GM19099 (cell line): ENCODE measurements at regions not wholly inside any gene's neighbourhood (a gene's known extent, or its start where the extent isn't known, plus 50 kb on each side); places are given as distances from the start of the nearest gene placed in this dataset.

Source experiments
- POLR2A ChIP-seq: IDR thresholded peaks from 3 replicates; pipeline ENCODE4 v1.6.1; 2011; ENCODE audit warnings: low read depth; ENCODE audit not compliant: insufficient read length; ENCODE audit errors: extremely low read depth

DNA sequence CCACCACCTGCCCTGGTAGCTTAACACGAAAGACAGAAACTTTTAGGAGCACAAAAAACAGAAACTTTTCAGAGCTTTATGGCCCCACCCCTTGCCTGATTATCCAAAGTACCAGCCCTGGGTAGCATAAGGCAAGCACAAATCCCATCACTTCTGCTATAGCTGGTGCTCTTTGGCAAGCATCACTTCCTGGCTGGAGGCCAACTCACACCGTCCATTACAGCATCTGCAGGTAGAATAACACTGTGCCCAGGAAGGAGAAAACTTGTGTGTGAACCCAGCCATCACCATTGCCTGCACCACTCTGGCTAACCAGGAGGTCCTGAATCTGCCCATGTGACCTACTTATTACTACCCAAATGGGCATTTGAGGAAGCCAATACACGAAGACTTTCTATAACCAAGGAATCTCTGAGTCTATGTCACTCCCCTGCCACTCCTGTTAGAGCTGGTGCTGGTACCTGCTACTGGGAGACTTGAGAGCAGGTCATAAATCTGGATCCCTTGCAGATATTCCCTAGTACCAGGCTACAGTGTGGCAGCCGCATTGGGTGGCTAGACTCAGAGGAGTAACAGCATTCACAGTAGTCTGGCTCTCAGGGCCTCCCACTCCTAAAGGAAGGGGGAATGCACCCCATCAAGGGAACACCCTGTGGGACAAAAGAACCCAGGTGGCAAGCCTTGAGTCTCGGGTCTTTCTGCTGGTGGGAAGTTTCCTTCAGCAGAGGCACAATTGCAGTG, 73.3 kb upstream of the AKAP13 start:
- no peak for TF ChIP-seq POLR2A

DNA sequence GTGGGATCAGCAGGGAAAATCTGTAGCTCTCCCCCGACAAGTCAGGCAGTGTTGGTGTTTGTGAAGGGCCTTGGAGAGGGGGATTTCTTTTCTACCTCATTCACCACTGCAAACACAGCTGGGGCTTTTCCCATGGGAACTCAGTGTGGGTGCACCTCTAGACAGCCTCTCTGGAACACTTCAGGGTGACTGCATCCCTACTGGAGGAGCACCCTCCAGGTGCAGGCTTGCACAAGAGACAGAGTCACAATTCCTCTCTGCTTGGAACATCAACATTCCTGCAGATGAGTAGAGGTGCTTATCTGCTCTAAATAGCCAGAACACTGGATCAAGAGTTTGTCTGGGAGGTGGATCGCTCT, 72.7 kb upstream of the AKAP13 start:
- TF ChIP-seq POLR2A: no peak

DNA sequence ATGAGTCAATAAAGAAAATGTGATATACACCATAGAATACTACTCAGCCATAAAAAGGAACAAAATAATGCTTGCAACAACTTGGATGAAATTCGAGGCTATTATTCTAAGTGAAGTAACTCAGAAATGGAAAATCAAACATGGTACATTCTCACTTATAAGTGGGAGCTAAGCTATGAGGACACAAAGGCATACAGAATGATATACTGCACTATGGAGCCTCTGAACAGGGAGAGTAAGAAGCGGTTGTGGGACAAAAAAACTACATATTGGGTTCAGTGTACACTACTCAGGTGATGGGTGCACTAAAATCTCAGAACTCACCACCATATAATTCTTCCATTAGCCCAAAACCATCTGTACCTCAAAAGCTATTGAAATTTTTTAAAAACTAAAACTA, 68.8 kb upstream of the AKAP13 start:
- TF ChIP-seq POLR2A: no peak

DNA sequence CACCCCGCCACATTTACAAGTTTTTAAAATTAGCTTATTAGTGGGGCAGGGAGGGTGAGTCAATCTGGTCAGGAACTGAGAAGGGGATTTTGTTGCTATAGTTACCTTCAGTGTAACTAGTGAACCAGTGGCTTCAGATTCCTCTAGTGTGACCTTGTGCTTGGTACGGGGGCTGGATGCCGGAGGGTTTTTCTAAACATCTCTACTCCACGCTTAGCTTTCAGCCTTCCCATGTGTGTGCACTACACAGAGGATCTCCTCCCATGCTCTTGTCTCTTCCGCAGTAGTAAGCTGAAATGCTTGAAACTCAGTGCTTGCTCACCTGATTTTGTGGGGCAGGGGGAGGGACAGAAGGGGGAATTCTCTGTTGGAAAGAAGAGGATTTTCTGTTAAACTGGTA, 67.9 kb upstream of the AKAP13 start:
- TF ChIP-seq POLR2A: no peak

DNA sequence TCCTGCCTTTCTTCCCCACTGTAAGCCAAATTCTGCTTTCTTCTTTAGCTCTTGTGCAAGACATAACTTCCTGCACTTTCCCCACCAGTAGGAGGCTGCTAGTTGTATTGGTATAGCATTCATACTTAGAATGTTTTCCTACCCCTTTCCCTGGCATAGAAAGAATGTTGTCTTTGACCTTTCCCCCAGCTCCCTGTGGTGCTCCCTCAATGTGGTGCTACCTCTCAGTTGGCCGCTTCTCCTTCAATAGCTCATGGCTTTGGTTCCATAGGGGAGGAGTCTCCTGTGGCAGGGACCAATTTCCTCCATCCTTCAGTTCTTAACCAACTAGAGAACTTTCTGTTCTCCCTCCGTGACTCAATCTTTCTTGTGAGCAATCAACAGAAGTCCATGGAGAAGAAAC, 67.5 kb upstream of the AKAP13 start:
- TF ChIP-seq POLR2A: no peak

DNA sequence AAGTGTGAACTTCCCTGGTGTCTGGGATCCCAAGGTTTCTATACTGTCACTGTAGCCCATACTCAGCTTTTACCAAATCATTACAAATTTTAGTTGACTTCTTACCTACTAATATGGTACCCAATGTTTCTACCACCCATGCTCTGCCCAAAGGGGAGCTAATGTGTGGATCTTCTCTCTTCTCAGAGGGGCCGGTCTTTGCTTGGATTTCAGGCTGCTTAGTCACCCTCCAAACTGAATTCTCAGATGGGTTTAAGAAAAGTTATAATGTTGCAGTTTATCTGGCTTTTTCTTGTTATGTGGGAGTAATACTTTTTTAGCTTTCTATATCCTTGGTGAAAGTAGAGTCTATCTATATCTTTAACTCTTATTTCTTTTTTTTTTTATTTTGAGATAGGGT, 67.1 kb upstream of the AKAP13 start:
- no peak for TF ChIP-seq POLR2A

DNA sequence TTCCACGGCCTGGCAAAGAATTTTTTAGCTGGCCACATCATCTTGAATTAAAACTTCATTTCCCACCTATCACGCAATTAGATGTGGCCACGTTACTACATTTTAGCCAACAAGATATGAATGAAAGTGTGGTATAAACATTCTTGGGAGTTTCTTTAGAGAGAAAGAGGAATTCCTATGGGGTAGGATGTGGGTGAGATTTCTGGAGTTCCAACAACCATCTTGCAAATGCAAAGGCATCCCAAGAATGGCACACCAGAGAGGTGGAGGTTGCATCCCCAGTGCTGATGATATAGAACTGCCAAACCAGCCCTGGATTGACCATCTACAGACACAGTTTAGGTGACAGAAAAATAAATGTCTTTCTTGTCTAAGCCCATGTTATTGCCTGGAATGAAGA, 66.3 kb upstream of the AKAP13 start:
- TF ChIP-seq POLR2A: no peak

DNA sequence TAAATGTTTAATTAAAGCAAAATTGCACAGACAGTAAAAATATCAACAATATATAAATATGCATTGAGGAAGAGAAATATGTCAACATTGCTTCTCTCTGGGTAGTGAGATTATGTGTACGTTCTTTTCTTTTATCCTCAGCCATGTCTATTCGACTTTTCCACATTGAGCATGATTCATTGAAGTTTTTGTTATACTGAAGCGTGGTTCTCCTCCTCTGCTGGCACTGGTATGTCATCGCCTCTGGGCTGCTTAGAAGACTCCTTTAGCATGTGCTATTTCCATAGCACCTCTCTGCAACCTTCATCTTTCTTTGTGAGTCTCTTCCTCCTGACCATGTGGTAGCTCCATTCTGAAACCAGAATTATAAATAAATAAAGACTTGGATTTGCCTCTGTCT, 65.8 kb upstream of the AKAP13 start:
- TF ChIP-seq POLR2A: no peak

DNA sequence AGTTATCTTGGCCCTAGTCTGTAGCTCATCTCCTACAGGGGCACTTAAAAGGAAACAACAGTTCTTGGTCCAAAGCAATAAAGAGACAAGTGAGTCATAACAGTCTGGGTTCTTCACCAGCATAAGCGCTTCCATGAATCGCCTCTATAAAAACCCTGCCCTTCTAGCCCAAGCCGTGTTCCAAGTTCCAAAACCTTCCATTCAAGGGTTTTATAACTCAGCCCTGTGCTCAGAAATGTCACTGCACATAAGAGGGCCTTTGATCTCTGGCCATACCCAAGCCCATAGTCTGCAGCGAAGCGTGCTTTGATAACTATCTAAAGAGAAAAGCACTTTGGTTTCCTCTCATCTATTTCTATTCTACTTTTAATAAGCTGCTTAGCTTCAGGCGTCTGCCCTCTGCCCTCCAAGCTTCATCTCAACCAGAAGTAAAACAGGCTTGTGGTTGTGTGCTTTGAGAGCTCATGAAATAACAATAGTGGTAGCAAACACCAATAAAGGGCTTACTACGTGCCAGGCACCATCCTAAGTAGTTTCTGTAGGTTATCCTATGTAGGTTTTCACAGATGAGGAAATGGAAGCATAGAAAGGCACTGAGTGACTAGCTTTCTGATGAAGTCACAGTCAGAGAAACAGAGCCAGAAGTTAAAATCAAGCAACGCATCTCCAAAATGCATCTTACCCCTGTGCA, 64.0 kb upstream of the AKAP13 start:
- no peak for TF ChIP-seq POLR2A

DNA sequence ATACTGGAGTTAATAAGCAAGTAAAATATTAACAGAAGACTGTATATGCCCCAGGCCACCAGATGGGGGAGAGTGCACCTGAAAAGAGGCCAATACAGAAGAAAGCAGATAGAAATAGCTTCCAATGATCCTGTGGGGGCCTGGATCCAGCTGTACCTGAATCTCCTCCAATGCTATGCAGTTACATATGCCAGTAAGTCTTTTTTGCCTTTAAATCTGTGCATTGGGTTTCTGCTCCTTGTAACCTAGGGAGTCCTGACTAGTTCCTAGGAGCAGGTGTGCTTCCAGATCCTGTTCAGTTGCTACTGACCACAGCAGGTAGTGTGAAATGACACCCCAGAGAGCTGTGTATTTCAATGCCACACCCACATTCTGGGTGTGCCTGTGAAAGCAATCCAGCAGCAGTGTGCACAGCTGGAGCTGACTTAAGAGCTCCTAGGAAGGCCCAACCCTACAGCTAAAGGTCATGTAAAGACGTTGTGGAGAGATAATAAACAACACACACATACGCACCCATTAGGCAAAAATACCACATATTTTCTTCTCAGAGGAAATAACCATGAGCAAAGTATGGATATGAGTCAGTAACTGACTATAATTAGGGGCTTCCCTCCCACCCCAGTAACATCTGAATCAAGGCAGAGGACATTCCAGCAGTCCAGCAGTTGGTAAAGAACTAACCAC, 62.2 kb upstream of the AKAP13 start:
- no peak for TF ChIP-seq POLR2A

DNA sequence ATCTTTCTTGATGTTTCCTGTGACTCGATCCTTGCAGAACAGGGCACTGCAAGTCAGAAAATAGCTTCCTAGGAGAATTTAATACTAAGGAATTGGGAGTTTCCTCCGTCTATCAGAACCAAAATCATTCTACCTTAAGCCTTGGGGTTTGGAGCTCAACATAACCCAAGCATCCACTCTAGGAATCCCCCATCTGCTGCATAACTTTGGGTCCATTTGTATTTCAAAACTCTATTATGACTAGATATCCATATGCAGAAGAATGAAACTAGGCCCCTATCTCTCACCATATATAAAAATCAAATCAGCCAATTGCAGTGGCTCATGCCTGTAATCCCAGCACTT, 61.7 kb upstream of the AKAP13 start:
- TF ChIP-seq POLR2A: no peak

DNA sequence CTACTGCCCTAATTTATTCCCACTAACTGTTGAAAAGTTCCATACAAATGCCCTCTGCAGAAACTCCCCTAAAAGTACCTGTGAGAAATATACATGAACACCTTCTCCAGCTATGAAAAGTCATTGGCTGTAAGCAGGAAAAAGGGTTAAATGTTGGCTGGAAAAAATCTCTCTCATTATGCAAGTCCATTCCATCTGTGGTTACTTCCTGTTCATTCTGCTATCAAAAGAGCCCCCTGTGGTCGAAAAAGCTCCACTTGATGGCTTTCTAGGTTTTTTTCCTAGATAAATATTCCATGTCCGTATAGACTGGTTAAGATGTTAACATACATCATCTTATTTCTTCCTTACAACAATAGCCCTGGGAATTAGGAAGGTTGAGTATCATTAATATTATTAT, 56.2 kb upstream of the AKAP13 start:
- no peak for TF ChIP-seq POLR2A

DNA sequence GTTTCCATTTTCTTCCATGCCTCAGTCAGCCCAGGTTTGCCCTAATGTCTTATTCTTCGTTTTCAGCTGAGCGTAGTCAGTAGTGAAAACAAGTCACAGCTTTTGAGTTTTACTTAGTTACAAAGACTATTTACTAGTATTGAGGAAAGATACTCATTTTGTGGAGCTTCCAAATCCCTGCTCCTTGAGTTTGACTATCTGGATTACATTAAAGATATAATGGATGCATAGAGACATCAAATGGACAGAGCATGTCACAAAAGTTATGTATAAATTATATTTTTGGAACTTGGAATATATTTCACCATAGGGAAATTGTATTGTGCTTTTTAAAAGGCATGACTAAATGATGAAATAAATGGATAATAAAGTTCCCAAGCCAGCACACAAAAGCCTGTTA, 54.6 kb upstream of the AKAP13 start:
- TF ChIP-seq POLR2A: no peak

DNA sequence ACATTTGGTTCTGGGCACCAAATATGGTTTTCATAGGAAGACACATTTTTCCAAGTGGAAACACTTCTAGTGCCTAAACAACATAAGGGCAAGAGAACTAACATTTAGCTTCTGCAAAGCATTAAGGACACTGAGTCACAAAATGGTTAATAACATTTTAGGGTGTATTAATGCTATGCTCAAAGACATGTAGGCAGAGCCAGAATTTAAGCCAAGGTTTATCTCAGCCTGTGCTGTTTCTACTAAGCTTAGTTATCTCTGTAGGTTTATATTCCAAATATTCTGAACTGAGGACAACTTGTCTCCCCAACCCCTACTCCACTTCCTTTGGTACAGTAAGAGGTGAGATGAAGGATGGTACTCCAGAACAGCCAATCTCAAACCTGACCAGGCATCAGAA, 54.1 kb upstream of the AKAP13 start:
- no peak for TF ChIP-seq POLR2A

DNA sequence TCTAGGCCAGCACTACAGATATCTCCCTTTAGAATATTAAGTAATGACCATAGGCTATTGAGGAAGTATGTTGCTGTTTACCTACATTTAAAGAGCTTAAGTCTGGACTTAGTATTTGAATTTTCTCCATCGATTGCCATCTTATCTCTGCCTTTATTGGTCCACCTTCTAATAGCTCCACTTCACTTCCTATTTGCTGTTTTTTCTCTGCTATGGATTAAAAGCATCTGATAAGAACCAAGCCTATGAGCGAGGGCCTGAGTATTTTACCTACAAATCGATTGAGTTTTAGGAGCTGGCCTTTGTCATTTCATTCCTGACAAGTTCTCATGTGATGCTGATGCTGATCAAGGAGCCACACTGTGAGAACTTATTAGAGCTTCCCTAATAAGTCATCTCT, 52.6 kb upstream of the AKAP13 start:
- TF ChIP-seq POLR2A: no peak

DNA sequence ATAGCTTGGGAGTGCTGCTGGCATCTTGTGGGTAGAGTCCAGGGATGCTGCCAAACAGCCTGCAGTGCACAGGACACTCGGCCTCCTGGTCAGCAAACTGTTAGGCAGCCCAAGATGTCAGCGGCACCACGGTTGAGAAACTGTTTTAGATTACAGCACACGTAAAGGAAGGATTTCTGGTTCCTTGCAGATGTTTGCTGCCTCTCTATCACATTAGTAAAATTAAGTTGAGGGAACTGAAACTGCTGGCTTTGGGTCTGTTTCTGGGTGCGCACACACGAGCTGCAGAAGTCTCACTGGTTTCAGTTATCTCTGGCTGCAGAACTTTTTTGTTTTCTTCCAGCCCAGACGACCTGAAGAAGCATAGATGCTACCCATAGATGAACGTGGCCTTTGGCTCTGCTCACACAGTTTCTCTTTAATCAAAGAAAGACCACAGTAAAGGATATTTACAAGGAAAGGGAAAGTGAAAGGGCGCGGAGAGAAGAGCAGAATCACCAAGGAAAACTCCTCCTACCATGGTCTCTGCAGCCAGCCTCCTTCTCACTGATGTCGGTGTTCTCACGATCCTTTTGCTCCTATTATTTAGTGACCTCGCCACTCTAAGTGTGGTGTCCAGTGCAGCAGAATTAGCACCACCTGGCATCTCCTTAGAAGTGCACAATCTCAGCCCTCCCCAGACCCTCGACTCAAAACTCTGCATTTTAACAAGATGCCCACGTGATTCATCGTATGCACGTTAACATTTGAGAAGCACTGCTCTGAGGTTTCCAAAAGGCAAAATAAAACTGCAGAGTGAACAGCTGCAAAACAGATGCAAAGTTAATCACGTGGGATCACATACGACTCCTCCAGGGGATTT, 50.6 kb upstream of the AKAP13 start:
- peak; percentile 30 for TF ChIP-seq POLR2A
